ENCODE measurements at regions not wholly inside any gene's neighbourhood (a gene's known extent, or its start where the extent isn't known, plus 50 kb on each side); places are given as distances from the start of the nearest gene placed in this dataset.

GRCh38 chr15:70395164-70395563, 297.4 kb upstream of the TLE3 start:
- DNase-seq: no peak
- no peak overlapping the region for H3K4me3 ChIP-seq
- intact Hi-C loops (cut with micrococcal nuclease): no loop called here

GRCh38 chr15:70390723-70391122, 293.0 kb upstream of the TLE3 start:
- peaks cover 9% of the 10 kb centered on the region for H3K9me3 ChIP-seq (replicated peaks)
- TF ChIP-seq CTCF (IDR thresholded peaks at IDR 0.05; ENCODE audit: borderline replicate concordance): no peak
- intact Hi-C loops (cut with micrococcal nuclease): no loop called here

More at GRCh38 chr15:70395164-70395563, 297.4 kb upstream of the TLE3 start:
- no peak for TF ChIP-seq CTCF (IDR thresholded peaks at IDR 0.05; ENCODE audit: borderline replicate concordance)
- no peaks in the 10 kb centered on the region for H3K36me3 ChIP-seq
- no peaks in the 10 kb centered on the region for H3K4me1 ChIP-seq
- no peak overlapping the region for H3K27ac ChIP-seq (replicated peaks)
- peaks cover 59% of the 10 kb centered on the region for H3K27me3 ChIP-seq (ENCODE audit: low read depth)
- H3K9me3 ChIP-seq (replicated peaks): peaks cover 9% of the 10 kb centered on the region

GRCh38 chr15:70387993-70388392, 290.3 kb upstream of the TLE3 start:
- H3K36me3 ChIP-seq: no peaks in the 10 kb centered on the region
- TF ChIP-seq CTCF (IDR thresholded peaks at IDR 0.05; ENCODE audit: borderline replicate concordance): no peak
- H3K4me1 ChIP-seq: no peaks in the 10 kb centered on the region
- no peak overlapping the region for H3K27ac ChIP-seq (replicated peaks)
- peaks cover 9% of the 10 kb centered on the region for H3K9me3 ChIP-seq (replicated peaks)
- DNase-seq: no peak
- intact Hi-C loops (cut with micrococcal nuclease): no loop called here
- H3K27me3 ChIP-seq (ENCODE audit: low read depth): peaks cover 2% of the 10 kb centered on the region
- H3K4me3 ChIP-seq: no peak overlapping the region

More at GRCh38 chr15:70390723-70391122, 293.0 kb upstream of the TLE3 start:
- no peaks in the 10 kb centered on the region for H3K36me3 ChIP-seq
- peaks cover 29% of the 10 kb centered on the region for H3K27me3 ChIP-seq (ENCODE audit: low read depth)
- H3K4me3 ChIP-seq: no peak overlapping the region
- DNase-seq: no peak
- no peaks in the 10 kb centered on the region for H3K4me1 ChIP-seq
- no peak overlapping the region for H3K27ac ChIP-seq (replicated peaks)

GRCh38 chr15:70387081-70387480, 289.4 kb upstream of the TLE3 start:
- intact Hi-C loops (cut with micrococcal nuclease): no loop called here

GRCh38 chr15:70385711-70386110, 288.0 kb upstream of the TLE3 start:
- TF ChIP-seq CTCF (IDR thresholded peaks at IDR 0.05; ENCODE audit: borderline replicate concordance): no peak
- intact Hi-C loops (cut with micrococcal nuclease): no loop called here
- no peak for DNase-seq

More at GRCh38 chr15:70387081-70387480, 289.4 kb upstream of the TLE3 start:
- Histone ChIP-seq H3K9me3 (replicated peaks) (peaks cover 11% of the 10 kb centered on the region), H3K36me3 (no peaks in the 10 kb centered on the region), H3K4me3 (no peak overlapping the region), H3K27ac (replicated peaks) (no peak overlapping the region), H3K4me1 (no peaks in the 10 kb centered on the region), H3K27me3 (ENCODE audit: low read depth) (no peaks in the 10 kb centered on the region)
- no peak for DNase-seq
- no peak for TF ChIP-seq CTCF (IDR thresholded peaks at IDR 0.05; ENCODE audit: borderline replicate concordance)

More at GRCh38 chr15:70385711-70386110, 288.0 kb upstream of the TLE3 start:
- no peak overlapping the region for H3K27ac ChIP-seq (replicated peaks)
- no peaks in the 10 kb centered on the region for H3K27me3 ChIP-seq (ENCODE audit: low read depth)
- H3K9me3 ChIP-seq (replicated peaks): peaks cover 11% of the 10 kb centered on the region
- no peaks in the 10 kb centered on the region for H3K4me1 ChIP-seq
- H3K36me3 ChIP-seq: no peaks in the 10 kb centered on the region
- no peak overlapping the region for H3K4me3 ChIP-seq

All from left ventricle myocardium inferior (tissue), 1 donor.